Ovary (tissue), 7 donors: ENCODE measurements at regions not wholly inside any gene's neighbourhood (a gene's known extent, or its start where the extent isn't known, plus 50 kb on each side); places are given as distances from the start of the nearest gene placed in this dataset.

Source experiments
- DNase-seq, 5 donors: peaks; one replicate each; pipeline ENCODE4 v3.0.0-alpha.2; 2019 to 2020
- H3K27ac ChIP-seq, 2 donors: fragments of 200-600 bp; one replicate each; pipeline versions ENCODE4 v1.5.1 to v1.8.0; 2019 to 2022
- H3K27me3 ChIP-seq: fragments of 200-600 bp; one replicate; pipeline ENCODE4 v1.8.0; 2022
- H3K36me3 ChIP-seq: fragments of 200-600 bp; sonication (generic); one replicate; pipeline ENCODE4 v1.5.1; 2019
- H3K4me1 ChIP-seq: one replicate; pipeline ENCODE4 v1.8.1; 2013; ENCODE audit warnings: mild to moderate bottlenecking, moderate library complexity; ENCODE audit not compliant: insufficient read depth
- H3K4me3 ChIP-seq: fragments of 200-600 bp; sonication (generic); one replicate; pipeline ENCODE4 v1.5.1; 2017
- H3K9me3 ChIP-seq, 2 donors: fragments of 200-600 bp in 1 of 2; sonication (generic) in 1 of 2; one replicate each; pipeline versions ENCODE4 v1.5.1 to v1.8.1; 2013 to 2019; ENCODE audit warnings: mild to moderate bottlenecking in 1 of 2, moderate library complexity in 1 of 2
- CTCF ChIP-seq, 3 donors: fragments of 450-650 bp in 2 of 3; fragments of 200-600 bp in 1 of 3; IDR thresholded peaks; one replicate each; pipeline versions ENCODE4 v1.5.1 to v1.8.0; 2016 to 2022; ENCODE audit warnings: antibody characterized with exemption in 3 of 3, mild to moderate bottlenecking in 1 of 3
- EP300 ChIP-seq: sonication (generic); formaldehyde crosslinking; IDR thresholded peaks from one replicate; pipeline ENCODE4 v1.6.1; 2017; ENCODE audit warnings: antibody characterized with exemption
- POLR2A ChIP-seq: fragments of 450-650 bp; IDR thresholded peaks from one replicate; pipeline ENCODE4 v1.6.1; 2017; ENCODE audit warnings: antibody characterized with exemption, mild to moderate bottlenecking, moderate library complexity
- WGBS, 3 donors: extraction: QIAGEN DNeasy Blood & Tissue Kit in 1 of 3; methylation state at CpG; one replicate each; pipeline versions ENCODE4 v1.1.5 to v1.1.7; 2013 to 2017; 5-methylcytosine and 5-hydroxymethylcytosine counted together
- intact Hi-C, 4 donors: fragments of 100-400 bp; cut with DNase I; formaldehyde crosslinking; loops; one replicate each; pipeline versions ENCODE4 v1.11.0 to v1.15.1; 2022 to 2023
- donor health status: DM: no; HTN: no; CAD: no; lungs with moderate emphysema.
- donor health status: DM: no; HTN: no; CAD: no.
- donor health status: Bipolar disorder and iron deficiency.
- donor health status: DM: no; HTN: no; CAD: no.
- donor health status: DM: yes; HTN: yes; CAD: no.

GRCh38 chr2:217399291-217399690 lies 539.4 kb upstream of the TNP1 start:
- 66 to 72% (median 68%) methylated on average over 5 of the region's 5 CpGs for WGBS, 3 donors
- TF ChIP-seq EP300, result no peak
- TF ChIP-seq CTCF (IDR thresholded peaks at IDR 0.05), result no peak
- TF ChIP-seq POLR2A, result no peak
- Histone ChIP-seq H3K4me1 (peaks cover 26% of the 10 kb centered on the region), H3K27me3 (no peaks in the 10 kb centered on the region), H3K27ac (no peak overlapping the region), H3K9me3 (no peaks in the 10 kb centered on the region), H3K36me3 (no peaks in the 10 kb centered on the region), H3K4me3 (no peak overlapping the region)
- intact Hi-C loops, result loop anchor here in 2 of 4 donors (5.0 to 10.0 kb wide), 2 partner anchors 33 to 704 kb away; partner anchors contain the start of gene IGFBP5 (in 1 of the 2)
- no peak for DNase-seq

GRCh38 chr2:217398860-217399259 lies 539.0 kb upstream of the TNP1 start:
- no peak overlapping the region for H3K4me3 ChIP-seq
- intact Hi-C loops, result loop anchor here in 2 of 4 donors (5.0 to 10.0 kb wide), 2 partner anchors 33 to 704 kb away; partner anchors contain the start of gene IGFBP5 (in 1 of the 2)
- H3K27me3 ChIP-seq, result no peaks in the 10 kb centered on the region
- TF ChIP-seq EP300, result no peak
- TF ChIP-seq POLR2A, result no peak
- no peak for TF ChIP-seq CTCF (IDR thresholded peaks at IDR 0.05)
- H3K9me3 ChIP-seq, result no peaks in the 10 kb centered on the region
- H3K36me3 ChIP-seq, result no peaks in the 10 kb centered on the region
- DNase-seq, result no peak
- H3K4me1 ChIP-seq, result peaks cover 26% of the 10 kb centered on the region
- no peak overlapping the region for H3K27ac ChIP-seq
- 82 to 94% (median 90%) methylated on average over 9 of the region's 9 CpGs for WGBS, 3 donors

- H3K27me3 ChIP-seq, result no peaks in the 10 kb centered on the region
- no peak overlapping the region for H3K4me3 ChIP-seq
- TF ChIP-seq POLR2A (no peak), EP300 (no peak), CTCF (IDR thresholded peaks at IDR 0.05) (no peak)
- peaks cover 26% of the 10 kb centered on the region for H3K4me1 ChIP-seq
- no peak for DNase-seq
- H3K9me3 ChIP-seq, result no peaks in the 10 kb centered on the region
- 89 to 93% (median 90%) methylated on average over 7 of the region's 7 CpGs for WGBS, 3 donors
- no peaks in the 10 kb centered on the region for H3K36me3 ChIP-seq
- H3K27ac ChIP-seq, result no peak overlapping the region
- intact Hi-C loops, result loop anchor here in 2 of 4 donors (5.0 to 10.0 kb wide), 2 partner anchors 34 to 703 kb away; partner anchors contain the start of gene IGFBP5 (in 1 of the 2)
These were observed 538.2 kb upstream of the TNP1 start for GRCh38 chr2:217398101-217398500.

GRCh38 chr2:217396586-217396985 lies 536.7 kb upstream of the TNP1 start:
- DNase-seq, result no peak
- H3K27ac ChIP-seq, result no peak overlapping the region
- intact Hi-C loops, result loop anchor here in 2 of 4 donors (5.0 to 10.0 kb wide), 2 partner anchors 36 to 702 kb away; partner anchors contain the start of gene IGFBP5 (in 1 of the 2)
- H3K9me3 ChIP-seq, result no peaks in the 10 kb centered on the region
- WGBS, 3 donors, result 58 to 76% (median 65%) methylated on average over 2 of the region's 2 CpGs
- H3K27me3 ChIP-seq, result no peaks in the 10 kb centered on the region
- no peaks in the 10 kb centered on the region for H3K36me3 ChIP-seq
- no peak overlapping the region for H3K4me3 ChIP-seq
- H3K4me1 ChIP-seq, result peaks cover 24% of the 10 kb centered on the region
- no peak for TF ChIP-seq CTCF (IDR thresholded peaks at IDR 0.05)
- no peak for TF ChIP-seq POLR2A
- no peak for TF ChIP-seq EP300
